ENCODE measurements at regions not wholly inside any gene's neighbourhood (a gene's known extent, or its start where the extent isn't known, plus 50 kb on each side); places are given as distances from the start of the nearest gene placed in this dataset.

DNA sequence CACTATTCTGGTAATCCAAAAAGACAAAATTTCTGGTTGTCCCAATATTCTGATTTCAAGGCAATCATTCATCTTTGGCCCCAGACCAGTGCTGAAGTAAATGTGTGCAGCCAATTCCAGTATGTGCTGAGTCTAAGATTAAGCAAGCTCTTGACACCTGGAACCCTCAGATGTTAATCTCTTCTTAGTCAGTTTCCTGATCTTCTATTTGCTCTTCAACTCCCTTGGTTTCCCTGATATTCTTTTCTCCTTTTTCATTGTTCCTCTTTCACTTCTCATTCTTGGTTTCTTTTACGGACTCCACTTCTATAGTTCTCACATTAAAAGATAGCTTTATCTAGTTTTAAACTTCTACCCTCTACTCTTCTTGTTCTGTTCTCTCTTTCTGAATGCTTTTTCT is 445.7 kb upstream of the FANCL start:
- no peak for DNase-seq
- H3K27me3 ChIP-seq (ENCODE audit: insufficient read depth, low read length, poor library complexity) = no peaks in the 10 kb centered on the region
- TF ChIP-seq EZH2 (IDR thresholded peaks at IDR 0.05; ENCODE audit: borderline replicate concordance, low read depth, low read length, severe bottlenecking) (no peak), CTCF (IDR thresholded peaks at IDR 0.05; ENCODE audit: borderline replicate concordance, extremely low read depth, low read length, poor library complexity, severe bottlenecking) (no peak)
- H3K27ac ChIP-seq (ENCODE audit: low read length) = no peak overlapping the region
- no peaks in the 10 kb centered on the region for H3K9me3 ChIP-seq (ENCODE audit: insufficient read depth, low read length, severe bottlenecking)
- no peaks in the 10 kb centered on the region for H3K4me1 ChIP-seq (ENCODE audit: insufficient read depth, low read length)
- H3K9ac ChIP-seq (ENCODE audit: low read depth, low read length) = no peak overlapping the region
- H4K20me1 ChIP-seq (ENCODE audit: insufficient read depth, low read length) = no peaks in the 10 kb centered on the region
- H3K36me3 ChIP-seq (ENCODE audit: insufficient read depth, low read length) = no peaks in the 10 kb centered on the region
- no peak for ATAC-seq (ENCODE audit: insufficient read depth, low read depth)
- H3K4me3 ChIP-seq (ENCODE audit: low read depth in 1 of 2, low read length in 2 of 2) = no peak overlapping the region
- no peak overlapping the region for H3K4me2 ChIP-seq (ENCODE audit: insufficient read depth, low read length)
- H3K79me2 ChIP-seq (ENCODE audit: insufficient read depth, low read length) = no peaks in the 10 kb centered on the region
- no peak overlapping the region for H2AFZ ChIP-seq (ENCODE audit: low read depth, low read length)

- Histone ChIP-seq H3K36me3 (ENCODE audit: insufficient read depth, low read length) (no peaks in the 10 kb centered on the region), H3K9me3 (ENCODE audit: insufficient read depth, low read length, severe bottlenecking) (no peaks in the 10 kb centered on the region), H3K9ac (ENCODE audit: low read depth, low read length) (no peak overlapping the region), H4K20me1 (ENCODE audit: insufficient read depth, low read length) (no peaks in the 10 kb centered on the region), H3K4me1 (ENCODE audit: insufficient read depth, low read length) (no peaks in the 10 kb centered on the region), H3K27ac (ENCODE audit: low read length) (no peak overlapping the region), H3K27me3 (ENCODE audit: insufficient read depth, low read length, poor library complexity) (no peaks in the 10 kb centered on the region), H2AFZ (ENCODE audit: low read depth, low read length) (no peak overlapping the region), H3K79me2 (ENCODE audit: insufficient read depth, low read length) (no peaks in the 10 kb centered on the region), H3K4me2 (ENCODE audit: insufficient read depth, low read length) (no peak overlapping the region), H3K4me3 (ENCODE audit: low read depth in 1 of 2, low read length in 2 of 2) (no peak overlapping the region)
- ATAC-seq (ENCODE audit: insufficient read depth, low read depth) (no peak), DNase-seq (no peak)
- TF ChIP-seq CTCF (IDR thresholded peaks at IDR 0.05; ENCODE audit: borderline replicate concordance, extremely low read depth, low read length, poor library complexity, severe bottlenecking) = no peak
These were observed 439.7 kb upstream of the FANCL start for GRCh38 chr2:58680755-58681310.

DNA sequence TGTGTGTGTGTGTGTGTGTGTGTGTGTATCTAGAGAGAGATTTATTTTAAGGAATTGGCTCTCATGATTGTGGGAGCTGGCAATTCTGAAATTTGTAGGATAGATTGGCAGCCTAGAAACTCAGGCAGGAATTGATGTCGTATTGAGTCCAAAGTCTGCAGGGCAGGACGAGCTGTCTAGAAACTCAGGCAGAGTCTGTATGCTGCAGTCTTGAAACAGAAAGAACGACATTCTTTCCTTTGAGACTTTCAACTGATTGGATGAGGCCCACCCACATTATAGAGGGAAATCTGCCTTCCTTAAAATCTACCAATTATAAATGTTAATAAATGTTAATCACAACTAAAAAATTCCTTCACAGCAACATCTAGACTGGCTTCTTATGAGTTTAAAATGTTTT is 436.6 kb upstream of the FANCL start:
- no peak for TF ChIP-seq CTCF (IDR thresholded peaks at IDR 0.05; ENCODE audit: borderline replicate concordance, extremely low read depth, low read length, poor library complexity, severe bottlenecking)
- TF ChIP-seq EZH2 (IDR thresholded peaks at IDR 0.05; ENCODE audit: borderline replicate concordance, low read depth, low read length, severe bottlenecking) = no peak
- no peak for ATAC-seq (ENCODE audit: insufficient read depth, low read depth)
- H3K4me1 ChIP-seq (ENCODE audit: insufficient read depth, low read length) = no peaks in the 10 kb centered on the region

GRCh38 chr2:58671675-58672074 is 430.6 kb upstream of the FANCL start:
- H3K27me3 ChIP-seq (ENCODE audit: insufficient read depth, low read length, poor library complexity) = no peaks in the 10 kb centered on the region
- no peak for ATAC-seq (ENCODE audit: insufficient read depth, low read depth)

More for the DNA sequence above, 436.6 kb upstream of the FANCL start:
- Histone ChIP-seq H3K79me2 (ENCODE audit: insufficient read depth, low read length) (no peaks in the 10 kb centered on the region), H3K9me3 (ENCODE audit: insufficient read depth, low read length, severe bottlenecking) (no peaks in the 10 kb centered on the region), H3K4me3 (ENCODE audit: low read depth in 1 of 2, low read length in 2 of 2) (no peak overlapping the region), H3K36me3 (ENCODE audit: insufficient read depth, low read length) (no peaks in the 10 kb centered on the region), H3K27me3 (ENCODE audit: insufficient read depth, low read length, poor library complexity) (no peaks in the 10 kb centered on the region), H2AFZ (ENCODE audit: low read depth, low read length) (no peak overlapping the region), H3K9ac (ENCODE audit: low read depth, low read length) (no peak overlapping the region), H3K27ac (ENCODE audit: low read length) (no peak overlapping the region), H4K20me1 (ENCODE audit: insufficient read depth, low read length) (no peaks in the 10 kb centered on the region), H3K4me2 (ENCODE audit: insufficient read depth, low read length) (no peak overlapping the region)
- DNase-seq = no peak

More at GRCh38 chr2:58671675-58672074, 430.6 kb upstream of the FANCL start:
- TF ChIP-seq EZH2 (IDR thresholded peaks at IDR 0.05; ENCODE audit: borderline replicate concordance, low read depth, low read length, severe bottlenecking) (no peak), CTCF (IDR thresholded peaks at IDR 0.05; ENCODE audit: borderline replicate concordance, extremely low read depth, low read length, poor library complexity, severe bottlenecking) (no peak)
- Histone ChIP-seq H3K79me2 (ENCODE audit: insufficient read depth, low read length) (no peaks in the 10 kb centered on the region), H2AFZ (ENCODE audit: low read depth, low read length) (no peak overlapping the region), H3K4me2 (ENCODE audit: insufficient read depth, low read length) (no peak overlapping the region), H4K20me1 (ENCODE audit: insufficient read depth, low read length) (no peaks in the 10 kb centered on the region), H3K4me3 (ENCODE audit: low read depth in 1 of 2, low read length in 2 of 2) (no peak overlapping the region), H3K36me3 (ENCODE audit: insufficient read depth, low read length) (no peaks in the 10 kb centered on the region), H3K9ac (ENCODE audit: low read depth, low read length) (no peak overlapping the region), H3K27ac (ENCODE audit: low read length) (no peak overlapping the region), H3K4me1 (ENCODE audit: insufficient read depth, low read length) (no peaks in the 10 kb centered on the region), H3K9me3 (ENCODE audit: insufficient read depth, low read length, severe bottlenecking) (no peaks in the 10 kb centered on the region)
- no peak for DNase-seq
